Activated CD8-positive, alpha-beta memory T cell treated with anti-CD3 and anti-CD28 coated beads, Interleukin-2, amount 50 U/mL, for 24 hours (primary cell): ENCODE measurements at regions not wholly inside any gene's neighbourhood (a gene's known extent, or its start where the extent isn't known, plus 50 kb on each side); places are given as distances from the start of the nearest gene placed in this dataset.

Experiments
- DNase-seq: peaks from one replicate; pipeline ENCODE4 v3.0.0-alpha.2; 2020; ENCODE audit errors: extremely low read depth

DNA sequence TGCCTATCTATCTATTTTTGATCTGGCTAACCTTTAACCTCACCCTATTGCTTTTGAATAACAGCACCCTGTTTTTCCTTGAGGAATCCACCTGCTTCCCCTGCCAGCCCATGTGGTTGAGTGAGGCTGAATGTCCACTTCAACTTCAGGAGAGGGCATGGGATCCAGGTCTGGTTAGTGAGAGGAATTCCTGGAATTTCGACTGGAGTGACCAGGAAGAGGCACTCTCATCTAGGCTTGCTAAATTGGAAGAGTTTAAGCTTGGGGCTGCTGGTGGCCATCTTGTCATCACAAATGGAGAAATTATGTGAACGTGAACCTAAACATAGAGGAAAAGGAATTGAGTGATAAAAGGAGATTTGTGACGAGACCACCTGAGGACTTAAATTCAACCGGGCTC, 322.1 kb downstream of the OSTF1 start:
- no peak for DNase-seq

DNA sequence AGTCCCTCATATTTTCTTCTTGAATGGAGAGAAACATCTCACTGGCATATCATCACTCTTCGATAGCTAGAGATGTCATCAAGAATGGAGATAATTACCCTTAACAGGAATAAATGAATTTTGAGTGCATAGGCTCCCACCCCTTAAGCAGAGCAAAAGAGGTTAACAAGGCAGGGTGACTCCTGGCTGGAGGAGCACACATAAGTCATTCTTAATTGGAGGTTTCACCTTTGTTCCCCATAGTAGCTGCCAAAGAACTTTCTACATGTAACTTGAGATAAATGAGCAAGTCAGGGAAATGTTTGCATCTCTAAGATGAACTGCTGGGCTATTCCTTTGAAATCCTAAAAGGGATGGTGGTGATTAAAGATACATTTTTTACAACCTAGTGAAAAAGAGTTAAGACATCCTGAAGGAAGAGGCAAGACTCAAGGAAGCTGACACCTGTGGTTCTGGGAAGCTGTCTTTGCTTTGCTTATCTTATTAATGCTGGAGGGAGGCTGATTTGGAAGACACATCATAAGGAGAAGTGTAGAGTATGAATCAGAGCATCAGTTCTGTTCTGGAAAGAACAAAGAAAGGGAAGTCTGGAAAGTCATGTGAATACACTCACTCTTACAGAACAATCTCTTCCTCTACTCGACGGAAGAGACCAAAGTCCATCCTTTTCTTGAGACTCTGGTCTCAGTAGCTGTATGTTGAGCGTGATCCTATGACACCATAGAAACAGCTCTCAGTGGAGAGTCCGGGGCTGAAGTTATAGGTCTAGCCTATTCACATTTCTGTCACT, 326.3 kb downstream of the OSTF1 start:
- DNase-seq, result no peak

DNA sequence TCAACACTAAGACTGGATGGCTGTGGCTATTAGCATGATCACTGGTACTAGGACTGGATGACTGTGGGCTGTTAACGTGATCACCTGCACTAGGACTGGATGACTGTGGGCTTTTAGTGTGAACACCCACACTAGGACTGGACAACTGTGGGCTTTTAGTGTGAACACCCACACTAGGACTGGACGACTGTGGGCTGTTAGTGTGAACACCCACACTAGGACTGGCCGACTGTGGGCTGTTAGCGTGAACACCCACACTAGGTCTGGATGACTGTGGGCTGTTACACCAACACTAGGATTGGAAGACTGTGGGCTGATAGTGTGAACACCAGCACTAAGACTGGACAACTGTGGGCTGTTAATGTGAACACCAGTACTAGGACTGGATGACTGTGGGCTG, 329.2 kb downstream of the OSTF1 start:
- DNase-seq, result no peak

DNA sequence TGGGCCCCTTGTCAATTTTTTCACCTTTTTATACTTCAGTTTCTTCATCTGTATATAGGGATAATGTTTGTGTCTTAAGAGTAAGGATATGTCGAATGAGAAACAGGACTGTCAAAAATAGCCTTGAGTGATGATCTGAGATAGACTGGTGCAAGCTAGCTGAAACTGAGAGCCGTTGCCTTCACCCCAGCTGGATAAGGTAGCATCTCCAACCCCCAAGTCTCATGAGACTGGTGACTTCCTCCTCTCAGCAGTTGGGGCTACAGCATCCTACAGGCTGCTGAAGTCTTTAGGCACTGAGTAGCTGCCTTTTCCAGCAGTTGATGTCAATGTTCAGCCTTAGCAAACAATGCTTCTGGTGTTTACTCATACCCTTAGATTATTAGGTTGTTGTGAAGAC, 330.2 kb downstream of the OSTF1 start:
- no peak for DNase-seq

DNA sequence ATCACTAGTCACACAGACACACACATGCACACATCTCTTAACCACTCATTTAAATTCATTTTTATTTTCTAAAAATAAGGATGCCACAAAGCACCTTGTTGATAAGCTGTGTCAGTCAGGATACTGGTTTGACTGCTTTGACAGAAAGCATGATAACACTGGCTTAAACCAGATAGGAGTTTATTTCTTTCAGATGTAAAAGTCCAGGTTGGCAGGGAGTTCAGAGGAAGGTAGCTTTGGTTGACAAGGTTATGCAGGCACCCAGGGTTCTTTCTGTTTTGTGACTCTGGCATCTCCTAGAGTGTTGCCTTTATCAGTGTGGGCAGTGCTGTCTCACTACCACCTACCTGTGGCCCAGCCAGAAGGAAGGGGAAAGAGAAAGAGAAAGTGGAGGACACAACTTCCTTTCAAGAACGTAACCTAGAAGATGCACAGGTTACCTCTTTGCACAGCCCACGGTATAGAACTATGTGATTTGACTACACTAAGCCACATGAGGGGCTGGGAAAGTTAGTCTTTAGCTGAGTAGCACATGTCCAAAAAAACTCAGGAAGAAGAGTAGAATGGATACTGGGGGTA, 334.7 kb downstream of the OSTF1 start:
- DNase-seq, result no peak

DNA sequence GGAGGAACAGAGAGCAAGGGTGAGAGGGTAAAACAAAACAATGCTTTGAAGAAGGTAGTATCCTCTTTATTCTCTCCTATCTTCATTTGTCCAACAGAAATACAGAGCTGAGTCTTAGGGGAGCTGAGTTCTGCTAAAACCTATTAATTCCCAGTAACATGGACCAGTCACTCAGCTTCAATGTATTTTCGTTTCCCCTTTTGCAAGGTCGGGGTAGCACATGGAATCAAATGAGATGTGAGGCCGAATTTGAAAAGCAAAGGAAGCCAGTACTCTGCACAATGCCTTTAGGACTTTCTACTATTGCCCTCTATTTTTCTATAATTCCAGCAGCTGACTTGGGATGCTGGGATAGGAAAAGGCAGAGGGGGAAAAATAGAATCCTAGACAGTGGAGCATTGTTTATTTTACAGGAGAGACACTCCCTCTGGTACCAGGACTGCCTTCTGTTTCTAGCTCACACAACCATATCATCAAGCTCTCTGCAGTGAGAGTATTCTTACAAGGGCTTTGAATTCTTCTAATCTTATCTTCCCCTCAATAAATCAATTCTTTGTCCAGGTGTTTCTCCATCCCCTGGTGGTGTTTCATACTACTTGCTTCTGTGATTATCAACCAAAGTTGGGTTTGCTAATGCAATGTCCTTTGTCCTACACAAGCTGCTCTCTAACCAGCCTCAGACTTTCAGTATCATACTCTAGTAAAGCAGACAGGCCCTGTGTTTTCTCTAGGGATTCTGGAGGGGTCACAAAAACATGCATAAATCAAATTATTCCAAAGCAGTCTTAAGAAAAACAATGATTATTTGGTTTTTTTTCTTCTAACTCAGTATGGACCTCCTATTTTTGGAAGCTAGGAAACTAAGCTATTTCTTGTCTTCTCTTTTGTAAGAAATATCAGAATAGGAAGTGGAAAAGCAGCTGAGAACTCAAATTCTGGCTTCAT, 341.5 kb downstream of the OSTF1 start:
- DNase-seq, result no peak

DNA sequence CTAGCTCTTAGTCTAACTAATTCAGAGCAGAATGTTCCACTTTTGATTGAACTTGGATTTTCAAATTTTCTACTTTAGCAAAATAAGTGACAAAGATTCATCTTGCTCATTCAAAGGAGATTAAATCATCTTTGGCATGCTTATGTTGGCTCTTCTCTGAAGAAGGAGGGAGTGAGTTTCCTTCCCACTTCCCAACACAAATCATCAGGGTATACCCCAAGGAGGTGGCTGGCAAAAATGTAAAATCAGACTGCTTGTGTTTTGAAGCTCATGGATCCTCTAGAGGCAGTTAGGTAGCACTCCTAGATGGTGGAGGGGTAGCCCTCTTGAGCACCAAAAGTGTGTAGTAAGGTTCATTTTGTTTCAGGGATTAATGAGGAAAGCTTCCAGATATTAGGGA, 343.1 kb downstream of the OSTF1 start:
- no peak for DNase-seq

DNA sequence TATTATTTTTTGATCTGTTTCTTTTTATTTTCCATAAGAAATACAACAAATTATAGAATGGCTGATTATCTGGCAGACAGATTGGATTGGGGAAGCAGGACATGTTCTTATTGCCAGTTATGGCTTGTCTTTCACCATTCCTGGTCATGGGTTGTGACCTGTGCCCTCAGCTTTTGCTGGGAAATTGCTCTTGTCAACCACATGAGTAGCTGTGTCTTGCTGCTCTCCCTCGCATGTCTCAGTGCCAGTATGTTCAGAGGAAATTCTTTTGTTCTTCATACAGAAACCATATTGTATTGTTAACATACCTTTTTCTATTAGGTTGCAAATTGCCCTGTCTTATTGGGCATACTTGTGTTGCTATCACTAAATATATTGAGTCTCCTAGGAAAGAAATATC, 344.1 kb downstream of the OSTF1 start:
- no peak for DNase-seq

DNA sequence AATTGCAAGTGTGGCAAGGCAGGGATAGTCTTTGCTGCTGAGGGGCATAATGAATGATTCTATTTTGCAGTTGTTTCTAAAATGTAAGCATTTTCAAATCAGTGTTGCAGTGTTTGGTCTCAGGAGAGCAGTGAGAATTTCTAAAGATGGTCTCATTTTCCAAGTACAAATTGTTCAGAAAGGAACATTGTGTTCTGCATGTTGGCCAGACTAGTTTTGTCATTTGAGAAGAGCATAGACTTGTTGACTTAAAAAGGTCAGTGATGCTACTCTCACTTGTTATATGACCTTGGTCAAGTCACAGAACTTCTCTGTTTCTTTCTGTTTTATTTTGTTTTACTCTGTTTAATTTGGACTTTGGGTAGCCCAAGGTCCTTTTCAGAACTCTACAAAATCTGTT, 344.6 kb downstream of the OSTF1 start:
- DNase-seq, result no peak

DNA sequence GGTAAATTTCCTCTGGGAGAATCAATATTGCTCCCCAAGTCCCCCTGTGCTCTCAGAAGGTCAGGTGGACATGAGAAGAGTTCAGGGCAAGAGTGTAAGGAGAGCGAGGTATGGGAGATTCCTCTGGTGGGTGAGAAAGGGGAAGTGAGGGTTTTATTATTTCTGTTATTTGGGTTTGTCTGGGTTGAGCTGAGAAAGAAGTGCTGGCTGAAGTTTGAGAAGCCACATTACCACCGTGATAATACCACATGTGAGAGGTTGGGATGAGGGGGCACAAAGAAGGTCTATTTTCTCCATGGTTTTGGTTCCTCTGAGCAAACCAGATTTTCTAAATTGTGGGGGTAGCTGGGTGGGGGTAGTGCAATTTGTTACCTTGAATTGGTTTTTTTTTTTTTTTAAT, 350.4 kb downstream of the OSTF1 start:
- no peak for DNase-seq

DNA sequence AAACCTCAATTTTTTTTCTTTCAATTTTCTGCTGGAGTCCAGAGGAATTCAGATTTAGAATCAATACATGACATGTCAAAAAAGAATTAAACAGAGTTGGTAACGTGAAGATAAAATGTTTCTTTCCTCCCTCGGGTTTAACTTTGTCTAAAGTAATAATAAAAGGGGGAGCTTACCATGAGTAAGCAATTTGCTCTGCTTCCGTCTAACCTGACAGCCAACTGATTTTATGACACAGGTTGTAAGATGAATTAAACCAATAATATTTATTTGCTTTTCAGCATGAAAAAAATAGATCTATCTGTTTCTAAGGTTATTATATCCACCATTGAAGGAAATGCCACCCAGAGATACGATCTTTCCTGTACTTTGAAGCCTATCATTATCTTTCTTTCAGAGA, 352.6 kb downstream of the OSTF1 start:
- no peak for DNase-seq

DNA sequence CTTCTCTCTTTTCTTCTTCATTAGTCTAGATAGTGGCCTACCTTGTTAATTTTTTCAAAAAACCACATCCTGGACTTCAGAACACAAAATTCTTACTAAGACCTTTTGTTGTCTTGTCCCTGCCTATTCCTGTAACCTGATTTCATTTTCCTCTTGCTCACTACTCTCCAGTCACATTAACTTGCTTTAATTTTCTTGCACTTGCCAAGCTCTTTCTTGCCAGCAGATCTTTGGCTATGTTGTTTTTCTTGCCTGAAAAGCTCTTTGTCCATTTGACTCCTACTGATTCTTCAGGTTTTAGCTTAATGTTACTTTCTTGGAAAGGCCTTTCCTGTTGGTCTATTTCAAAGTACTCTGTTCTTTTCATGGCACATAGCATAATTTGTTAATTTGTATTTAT, 356.8 kb downstream of the OSTF1 start:
- DNase-seq, result no peak

DNA sequence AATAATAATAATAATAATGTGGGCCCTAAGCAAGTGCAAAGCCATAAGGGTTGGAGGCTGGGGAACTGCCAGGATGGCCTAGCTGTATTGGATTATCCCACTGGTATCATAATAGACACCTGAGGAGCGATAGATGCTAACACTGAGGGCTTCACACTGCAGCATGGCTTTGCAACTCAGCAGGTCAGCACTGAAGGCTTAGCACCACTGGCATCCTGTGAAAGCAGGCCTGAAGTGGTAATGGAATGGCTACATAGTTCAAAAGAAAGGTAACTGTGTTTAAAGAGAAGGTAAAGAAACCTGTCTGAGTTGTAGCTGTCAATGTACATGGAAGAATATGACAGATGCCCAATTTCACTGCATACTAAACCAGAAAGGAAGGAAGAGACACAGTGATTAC, 359.0 kb downstream of the OSTF1 start:
- no peak for DNase-seq

DNA sequence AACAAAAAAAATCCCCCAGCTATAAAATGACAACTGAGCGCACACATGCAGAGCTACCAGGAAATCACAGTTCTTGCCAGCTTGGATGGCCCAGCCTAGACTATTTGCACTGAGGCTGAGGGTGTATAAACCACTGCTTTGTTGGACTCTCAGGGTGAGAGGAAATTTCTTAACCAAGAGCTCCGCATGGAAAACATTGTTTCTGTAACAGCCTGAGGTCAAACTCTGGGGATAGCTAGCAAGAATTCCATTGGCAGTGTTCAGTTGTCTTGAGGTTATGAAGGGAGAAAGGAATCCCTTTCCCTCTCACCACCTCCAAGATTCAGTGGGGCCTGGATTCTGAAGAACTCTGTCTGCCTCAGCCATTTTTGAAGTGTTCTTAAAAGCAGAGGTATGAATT, 360.0 kb downstream of the OSTF1 start:
- DNase-seq, result no peak

DNA sequence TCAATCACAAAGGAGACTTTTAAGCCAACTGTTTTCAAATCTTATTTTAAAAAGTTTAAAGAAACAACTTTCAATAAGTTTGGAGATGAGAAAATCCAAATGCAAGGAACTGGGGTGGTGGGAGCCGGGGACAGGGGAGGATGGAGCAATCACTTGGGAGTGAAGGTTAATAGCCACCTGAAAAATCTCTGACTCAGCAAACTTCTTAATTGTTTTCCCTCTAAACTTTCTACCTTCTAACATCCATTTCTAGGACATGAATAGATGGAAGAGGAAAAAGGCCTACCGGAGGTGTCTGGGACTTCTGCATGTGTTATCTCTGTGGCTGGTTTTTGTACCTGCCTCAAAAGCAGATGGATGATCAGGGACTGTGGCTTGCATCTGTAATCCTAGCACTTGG, 360.6 kb downstream of the OSTF1 start:
- no peak for DNase-seq

DNA sequence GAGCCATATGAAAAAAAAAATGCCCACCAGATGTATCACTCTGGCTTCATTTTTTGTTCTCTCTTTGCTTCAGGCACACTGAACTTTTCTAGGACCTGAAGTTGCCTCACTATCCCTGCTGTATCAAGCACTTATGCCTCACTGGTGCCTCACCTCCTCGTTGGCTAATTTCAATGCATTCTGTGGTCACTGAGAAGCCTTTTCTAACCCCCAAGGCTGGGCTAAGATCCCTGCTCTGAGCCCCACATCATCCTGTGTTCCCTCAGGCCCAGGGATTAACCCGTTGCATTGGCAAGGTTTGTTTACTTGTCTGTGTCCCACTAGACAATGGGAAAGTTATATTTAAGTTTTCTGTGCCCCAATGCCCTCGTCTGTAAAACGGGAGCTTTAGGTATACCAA, 362.7 kb downstream of the OSTF1 start:
- DNase-seq, result no peak

DNA sequence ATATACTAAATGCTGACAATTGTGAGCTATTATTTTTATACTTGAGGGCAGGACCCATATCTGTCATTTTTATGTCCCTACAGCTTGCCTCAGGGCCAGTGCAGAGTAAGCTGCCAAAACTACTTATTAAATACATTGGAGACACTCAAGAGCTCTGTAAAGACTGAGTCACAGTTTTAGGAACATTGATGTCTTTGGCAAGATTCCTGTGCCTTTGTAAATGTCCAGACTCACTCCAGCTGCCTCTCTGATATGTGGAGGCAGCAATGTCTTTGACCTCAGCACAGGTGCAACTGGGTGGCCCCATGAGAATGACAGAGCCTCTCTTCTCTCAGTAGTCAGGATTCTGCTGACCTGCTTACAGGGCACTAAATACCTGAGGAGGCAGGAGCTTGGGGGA, 363.2 kb downstream of the OSTF1 start:
- no peak for DNase-seq

DNA sequence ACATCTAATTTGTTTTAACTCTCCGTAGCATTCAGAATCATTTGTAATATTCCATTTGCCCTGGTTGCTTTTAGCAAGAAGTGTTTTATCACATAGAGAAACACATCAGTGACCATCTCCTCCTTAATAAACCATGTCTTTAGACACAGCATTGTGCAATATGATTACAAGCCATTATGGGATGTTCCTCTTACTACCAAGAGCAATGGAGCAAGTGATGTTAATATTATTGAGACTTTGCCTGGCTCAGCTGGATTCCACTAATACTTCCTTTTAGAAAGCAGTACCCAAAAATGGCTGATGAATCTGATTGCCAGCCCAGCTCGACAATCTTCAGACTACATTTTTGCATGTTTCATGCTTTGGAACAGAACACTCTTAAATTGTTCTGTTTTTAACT, 364.2 kb downstream of the OSTF1 start:
- DNase-seq, result no peak

DNA sequence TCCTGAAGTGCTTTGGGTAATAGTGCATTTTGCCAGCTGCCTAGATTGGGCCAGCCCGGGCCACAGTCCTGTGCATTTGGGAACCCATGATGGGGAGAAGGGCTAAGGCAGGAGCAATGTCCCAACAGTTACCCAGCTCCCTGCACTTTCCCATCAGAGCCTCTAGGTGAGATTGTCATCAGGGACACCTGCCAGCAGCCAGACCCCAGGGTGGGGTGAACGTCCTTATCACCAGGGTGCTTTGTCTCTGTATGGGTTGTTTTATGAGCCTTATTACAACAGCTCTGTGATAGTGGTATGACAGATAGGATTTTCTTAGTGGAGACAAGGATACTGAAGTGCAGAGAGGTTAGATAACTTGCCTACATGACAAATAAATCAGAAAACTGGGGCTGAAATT, 365.7 kb downstream of the OSTF1 start:
- DNase-seq, result no peak

DNA sequence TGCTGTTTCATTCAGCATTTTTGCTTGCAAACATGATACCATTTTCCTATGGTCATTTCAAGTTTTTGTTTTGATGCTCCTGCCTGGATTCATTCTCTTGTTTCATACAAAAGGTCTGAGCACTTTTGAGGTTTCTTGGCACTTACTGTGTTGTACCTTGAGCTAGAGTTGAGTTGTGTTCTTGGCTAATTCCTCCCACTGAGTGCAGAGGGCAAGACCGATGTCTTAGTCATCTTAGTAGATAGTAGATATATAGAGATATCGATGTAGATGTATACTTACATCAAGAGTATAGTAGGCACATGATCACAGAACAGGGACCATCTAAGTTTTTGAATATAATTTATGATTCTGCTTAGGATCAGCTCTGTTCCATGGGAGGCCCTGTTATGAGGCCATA, 366.6 kb downstream of the OSTF1 start:
- DNase-seq, result no peak

DNA sequence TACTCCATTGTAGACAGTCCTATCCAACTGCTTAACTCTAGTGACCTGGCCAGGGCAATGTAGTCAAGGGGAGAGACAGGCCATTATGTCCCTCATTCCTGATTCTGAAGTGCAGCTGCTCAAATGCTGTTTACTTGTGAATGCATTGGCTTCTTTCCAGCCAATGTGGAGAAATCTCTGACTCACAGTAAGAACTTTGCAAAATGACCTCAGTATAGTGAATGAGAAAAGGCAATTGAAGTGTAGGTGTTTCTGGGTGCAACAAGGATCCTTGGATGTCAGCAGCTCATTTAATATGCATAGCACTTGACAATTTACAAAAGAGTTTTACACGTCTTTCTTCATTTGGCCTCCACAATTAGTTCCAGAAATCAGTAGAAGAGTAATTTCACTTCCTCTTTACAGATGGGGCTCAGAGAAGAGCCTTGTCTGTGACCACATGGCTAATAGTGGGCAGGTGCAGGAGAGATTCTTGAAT, 367.2 kb downstream of the OSTF1 start:
- DNase-seq, result no peak

DNA sequence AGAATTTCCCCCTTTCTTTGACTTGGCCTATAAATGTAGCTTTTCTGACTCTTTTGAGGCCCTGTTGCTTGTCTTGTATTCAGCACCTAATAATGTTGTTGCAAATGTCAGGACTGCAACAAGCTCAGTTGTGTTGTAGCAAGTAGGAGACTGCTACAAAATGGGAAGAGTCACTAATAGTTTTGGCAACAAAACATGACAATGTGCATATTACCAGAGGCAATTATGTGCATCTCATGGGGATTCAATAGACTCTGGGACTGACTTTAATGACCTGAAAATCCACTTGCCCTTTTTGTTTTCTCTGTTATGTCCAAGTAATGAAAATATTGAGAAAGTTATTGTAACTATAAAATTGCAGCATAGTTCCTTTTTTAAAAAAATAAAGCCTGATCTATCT, 368.4 kb downstream of the OSTF1 start:
- no peak for DNase-seq
